GM19035 (cell line): ENCODE measurements at regions not wholly inside any gene's neighbourhood (a gene's known extent, or its start where the extent isn't known, plus 50 kb on each side); places are given as distances from the start of the nearest gene placed in this dataset.

Source experiments
- ATAC-seq: cut with Tn5 transposase; IDR thresholded peaks from one replicate; pipeline ENCODE4 v1.9.1; 2021; ENCODE audit not compliant: unreplicated experiment

- no peak for ATAC-seq
These were observed 334.9 kb downstream of the HNRNPD start for GRCh38 chr4:82038936-82039335.

- no peak for ATAC-seq
These were observed 337.6 kb downstream of the HNRNPD start for GRCh38 chr4:82036181-82036580.

- no peak for ATAC-seq
These were observed 338.9 kb downstream of the HNRNPD start for GRCh38 chr4:82034878-82035277.

GRCh38 chr4:82033862-82034261 lies 339.9 kb downstream of the HNRNPD start:
- ATAC-seq: no peak

- no peak for ATAC-seq
These were observed 342.3 kb downstream of the HNRNPD start for GRCh38 chr4:82031376-82031927.

- no peak for ATAC-seq
These were observed 356.1 kb downstream of the HNRNPD start for GRCh38 chr4:82017680-82018079.

- ATAC-seq: no peak
These were observed 368.6 kb downstream of the HNRNPD start for GRCh38 chr4:82005158-82005557.

- ATAC-seq: no peak
These were observed 376.5 kb downstream of the HNRNPD start for GRCh38 chr4:81997313-81997712.

GRCh38 chr4:81990898-81991297 lies 382.9 kb downstream of the HNRNPD start:
- no peak for ATAC-seq

GRCh38 chr4:81990211-81990610 lies 383.6 kb downstream of the HNRNPD start:
- ATAC-seq: no peak

GRCh38 chr4:81989202-81989601 lies 384.6 kb downstream of the HNRNPD start:
- ATAC-seq: no peak

GRCh38 chr4:81988178-81988577 lies 385.6 kb downstream of the HNRNPD start:
- no peak for ATAC-seq

- no peak for ATAC-seq
These were observed 389.0 kb downstream of the HNRNPD start for GRCh38 chr4:81984746-81985145.

GRCh38 chr4:81982846-81983540 lies 390.8 kb downstream of the HNRNPD start:
- no peak for ATAC-seq

GRCh38 chr4:81981218-81981617 lies 392.6 kb downstream of the HNRNPD start:
- no peak for ATAC-seq

- ATAC-seq: no peak
These were observed 399.3 kb downstream of the HNRNPD start for GRCh38 chr4:81974523-81974922.

GRCh38 chr4:81971637-81972381 lies 402.0 kb downstream of the HNRNPD start:
- ATAC-seq: no peak

GRCh38 chr4:81971061-81971460 lies 402.7 kb downstream of the HNRNPD start:
- no peak for ATAC-seq

- no peak for ATAC-seq
These were observed 403.3 kb downstream of the HNRNPD start for GRCh38 chr4:81970454-81970853.

GRCh38 chr4:81966676-81967075 lies 407.1 kb downstream of the HNRNPD start:
- ATAC-seq: no peak

GRCh38 chr4:81965911-81966310 lies 407.9 kb downstream of the HNRNPD start:
- ATAC-seq: no peak

- no peak for ATAC-seq
These were observed 408.3 kb downstream of the HNRNPD start for GRCh38 chr4:81965454-81965853.

- no peak for ATAC-seq
These were observed 410.1 kb downstream of the HNRNPD start for GRCh38 chr4:81963763-81964020.
